ENCODE measurements at regions not wholly inside any gene's neighbourhood (a gene's known extent, or its start where the extent isn't known, plus 50 kb on each side); places are given as distances from the start of the nearest gene placed in this dataset.

DNA sequence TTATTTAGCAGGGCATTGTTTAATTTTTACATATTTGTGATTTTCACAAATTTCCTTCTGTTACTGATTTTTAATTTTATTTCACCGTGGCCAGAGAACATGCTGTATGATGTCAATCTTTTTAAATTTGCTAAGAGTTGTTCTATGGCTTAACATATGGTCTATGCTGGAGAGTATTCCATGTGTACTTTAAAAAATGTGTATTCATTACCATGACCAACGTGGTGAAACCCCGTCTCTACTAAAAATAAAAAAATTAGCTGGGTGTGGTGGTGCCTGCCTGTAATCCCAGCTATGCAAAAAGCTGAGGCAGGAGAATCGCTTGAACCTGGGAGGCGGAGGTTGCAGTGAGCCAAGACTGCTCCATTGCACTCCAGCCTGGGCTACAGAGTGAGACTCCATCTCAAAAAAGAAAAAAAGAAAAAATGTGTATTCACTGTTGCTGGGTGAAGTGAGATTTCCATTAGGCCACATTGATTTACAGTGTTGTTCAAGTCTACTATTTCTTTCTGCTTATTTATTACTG lies 258.2 kb downstream of the EDEM1 start:
- H3K27me3 Mint-ChIP-seq (ENCODE audit: unreplicated experiment): no peaks in the 10 kb centered on the region
- no peak overlapping the region for H3K27ac Mint-ChIP-seq (ENCODE audit: unreplicated experiment)
- DNase-seq (ENCODE audit: extremely low spot score, unreplicated experiment): no peak
- no peak for TF ChIP-seq CTCF (IDR thresholded peaks at IDR 0.05)
- no peaks in the 10 kb centered on the region for H3K36me3 Mint-ChIP-seq (ENCODE audit: unreplicated experiment)
- no peak overlapping the region for H3K4me3 Mint-ChIP-seq (ENCODE audit: unreplicated experiment)
- H3K9me3 Mint-ChIP-seq (ENCODE audit: unreplicated experiment): peaks cover 22% of the 10 kb centered on the region
- H3K4me1 Mint-ChIP-seq (ENCODE audit: unreplicated experiment): no peaks in the 10 kb centered on the region

DNA sequence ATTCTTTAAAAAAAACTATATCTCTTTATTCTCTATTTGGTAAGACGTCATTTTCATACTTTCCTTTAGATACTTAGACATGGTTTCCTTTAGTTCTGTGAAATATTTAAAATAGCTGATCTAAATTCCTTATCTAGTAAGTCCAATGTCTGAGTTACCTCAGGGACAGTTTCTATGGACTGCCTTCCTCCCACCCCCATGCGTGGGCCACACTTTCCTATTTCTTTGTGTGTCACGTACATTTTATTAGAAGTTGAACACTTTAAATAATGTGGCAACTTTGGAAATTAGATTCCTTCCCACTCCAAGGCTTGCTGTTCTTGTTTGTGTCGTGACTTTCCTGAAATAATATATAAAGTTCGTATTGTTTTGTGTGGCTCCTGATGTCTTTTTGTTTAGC lies 260.7 kb downstream of the EDEM1 start:
- H3K27ac Mint-ChIP-seq (ENCODE audit: unreplicated experiment): no peak overlapping the region
- H3K4me1 Mint-ChIP-seq (ENCODE audit: unreplicated experiment): no peaks in the 10 kb centered on the region
- no peaks in the 10 kb centered on the region for H3K27me3 Mint-ChIP-seq (ENCODE audit: unreplicated experiment)
- H3K4me3 Mint-ChIP-seq (ENCODE audit: unreplicated experiment): no peak overlapping the region
- no peaks in the 10 kb centered on the region for H3K36me3 Mint-ChIP-seq (ENCODE audit: unreplicated experiment)
- no peak for DNase-seq (ENCODE audit: extremely low spot score, unreplicated experiment)
- TF ChIP-seq CTCF (IDR thresholded peaks at IDR 0.05): no peak
- H3K9me3 Mint-ChIP-seq (ENCODE audit: unreplicated experiment): peaks cover 18% of the 10 kb centered on the region

GRCh38 chr3:5448816-5449215 lies 261.3 kb downstream of the EDEM1 start:
- Mint-ChIP-seq H3K27ac (ENCODE audit: unreplicated experiment) (no peak overlapping the region), H3K4me3 (ENCODE audit: unreplicated experiment) (no peak overlapping the region), H3K36me3 (ENCODE audit: unreplicated experiment) (no peaks in the 10 kb centered on the region), H3K4me1 (ENCODE audit: unreplicated experiment) (no peaks in the 10 kb centered on the region), H3K9me3 (ENCODE audit: unreplicated experiment) (peaks cover 12% of the 10 kb centered on the region), H3K27me3 (ENCODE audit: unreplicated experiment) (no peaks in the 10 kb centered on the region)
- DNase-seq (ENCODE audit: extremely low spot score, unreplicated experiment): no peak
- TF ChIP-seq CTCF (IDR thresholded peaks at IDR 0.05): no peak

GRCh38 chr3:5456199-5456598 lies 268.7 kb downstream of the EDEM1 start:
- Mint-ChIP-seq H3K36me3 (ENCODE audit: unreplicated experiment) (no peaks in the 10 kb centered on the region), H3K27ac (ENCODE audit: unreplicated experiment) (no peak overlapping the region), H3K27me3 (ENCODE audit: unreplicated experiment) (no peaks in the 10 kb centered on the region), H3K4me3 (ENCODE audit: unreplicated experiment) (no peak overlapping the region), H3K4me1 (ENCODE audit: unreplicated experiment) (no peaks in the 10 kb centered on the region), H3K9me3 (ENCODE audit: unreplicated experiment) (no peaks in the 10 kb centered on the region)
- TF ChIP-seq CTCF (IDR thresholded peaks at IDR 0.05): no peak
- DNase-seq (ENCODE audit: extremely low spot score, unreplicated experiment): no peak

DNA sequence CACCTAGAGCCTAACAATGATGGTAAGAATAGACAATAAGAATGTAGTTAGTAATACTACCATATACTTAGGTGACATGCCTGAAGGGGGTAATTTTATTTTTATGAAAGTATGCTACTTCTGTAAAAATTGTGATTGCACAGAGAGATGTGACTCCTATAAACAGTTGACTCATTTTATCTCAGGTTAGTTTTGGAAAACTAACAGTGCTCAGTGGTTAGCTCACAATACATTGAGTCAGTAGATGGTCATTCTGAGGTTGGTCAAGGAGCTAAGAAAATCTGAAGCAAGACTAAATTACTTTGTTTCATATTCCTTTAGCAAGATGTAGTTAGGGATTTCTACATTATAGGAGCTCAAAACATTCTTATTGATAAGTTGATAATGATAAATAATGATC lies 271.0 kb downstream of the EDEM1 start:
- Mint-ChIP-seq H3K27ac (ENCODE audit: unreplicated experiment) (no peak overlapping the region), H3K4me1 (ENCODE audit: unreplicated experiment) (no peaks in the 10 kb centered on the region), H3K9me3 (ENCODE audit: unreplicated experiment) (no peaks in the 10 kb centered on the region), H3K36me3 (ENCODE audit: unreplicated experiment) (no peaks in the 10 kb centered on the region), H3K27me3 (ENCODE audit: unreplicated experiment) (no peaks in the 10 kb centered on the region), H3K4me3 (ENCODE audit: unreplicated experiment) (no peak overlapping the region)
- TF ChIP-seq CTCF (IDR thresholded peaks at IDR 0.05): no peak
- DNase-seq (ENCODE audit: extremely low spot score, unreplicated experiment): no peak

Data from osteocyte (in vitro differentiated cells).